ENCODE measurements at regions not wholly inside any gene's neighbourhood (a gene's known extent, or its start where the extent isn't known, plus 50 kb on each side); places are given as distances from the start of the nearest gene placed in this dataset.

DNA sequence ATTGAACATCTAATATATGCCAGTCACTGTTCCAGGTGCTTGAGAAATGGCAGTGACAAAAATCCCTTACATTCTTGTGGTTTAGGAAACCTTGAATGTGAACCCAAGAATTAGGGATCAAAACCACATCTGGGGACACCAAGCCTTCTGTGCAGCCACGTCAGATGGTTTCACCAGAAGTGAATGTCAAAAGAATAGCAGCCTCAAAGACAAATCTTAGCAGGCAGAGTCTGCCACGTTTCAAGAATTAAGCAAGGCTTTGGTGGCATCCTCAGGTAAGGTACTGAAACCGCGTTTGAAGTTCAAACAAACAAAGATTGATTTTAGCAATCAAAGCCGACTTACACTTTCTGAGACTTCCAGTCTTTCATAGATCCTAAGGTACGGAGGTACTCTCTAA lies 225.5 kb upstream of the GNAI1 start:
- TF ChIP-seq, protein P1, sequence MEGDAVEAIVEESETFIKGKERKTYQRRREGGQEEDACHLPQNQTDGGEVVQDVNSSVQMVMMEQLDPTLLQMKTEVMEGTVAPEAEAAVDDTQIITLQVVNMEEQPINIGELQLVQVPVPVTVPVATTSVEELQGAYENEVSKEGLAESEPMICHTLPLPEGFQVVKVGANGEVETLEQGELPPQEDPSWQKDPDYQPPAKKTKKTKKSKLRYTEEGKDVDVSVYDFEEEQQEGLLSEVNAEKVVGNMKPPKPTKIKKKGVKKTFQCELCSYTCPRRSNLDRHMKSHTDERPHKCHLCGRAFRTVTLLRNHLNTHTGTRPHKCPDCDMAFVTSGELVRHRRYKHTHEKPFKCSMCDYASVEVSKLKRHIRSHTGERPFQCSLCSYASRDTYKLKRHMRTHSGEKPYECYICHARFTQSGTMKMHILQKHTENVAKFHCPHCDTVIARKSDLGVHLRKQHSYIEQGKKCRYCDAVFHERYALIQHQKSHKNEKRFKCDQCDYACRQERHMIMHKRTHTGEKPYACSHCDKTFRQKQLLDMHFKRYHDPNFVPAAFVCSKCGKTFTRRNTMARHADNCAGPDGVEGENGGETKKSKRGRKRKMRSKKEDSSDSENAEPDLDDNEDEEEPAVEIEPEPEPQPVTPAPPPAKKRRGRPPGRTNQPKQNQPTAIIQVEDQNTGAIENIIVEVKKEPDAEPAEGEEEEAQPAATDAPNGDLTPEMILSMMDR (conservative IDR thresholded peaks at IDR 0.05), result no peak
- TF ChIP-seq ZFX (IDR thresholded peaks at IDR 0.05), result no peak

All from C4-2B (cell line).